ENCODE measurements at regions not wholly inside any gene's neighbourhood (a gene's known extent, or its start where the extent isn't known, plus 50 kb on each side); places are given as distances from the start of the nearest gene placed in this dataset.

- H3K4me1 ChIP-seq (ENCODE audit: insufficient read depth): no peaks in the 10 kb centered on the region
- no peak overlapping the region for H3K4me2 ChIP-seq
- TF ChIP-seq CTCF (IDR thresholded peaks at IDR 0.05; ENCODE audit: poor library complexity): no peak
- TF ChIP-seq EZH2 (IDR thresholded peaks at IDR 0.05; ENCODE audit: borderline replicate concordance): no peak
- no peak for DNase-seq (ENCODE audit: low spot score)
- no peaks in the 10 kb centered on the region for H3K9me2 ChIP-seq (replicated peaks; ENCODE audit: insufficient read depth)
- 79% methylated on average over 1 of the region's 1 CpG for WGBS (ENCODE audit: low lambda C conversion rate, missing lambda C conversion rate)
- no peaks in the 10 kb centered on the region for H3K36me3 ChIP-seq (replicated peaks; ENCODE audit: insufficient read depth, low read depth)
- no peaks in the 10 kb centered on the region for H3K27me3 ChIP-seq
- no peaks in the 10 kb centered on the region for H3K9me3 ChIP-seq (ENCODE audit: low read depth)
- H4K20me1 ChIP-seq (ENCODE audit: insufficient read depth, poor library complexity, severe bottlenecking): no peaks in the 10 kb centered on the region
- no peak overlapping the region for H3K4me3 ChIP-seq
- H3K79me2 ChIP-seq: no peaks in the 10 kb centered on the region
- no peak overlapping the region for H3K27ac ChIP-seq
- H2AFZ ChIP-seq: no peak overlapping the region
These were observed 1796.3 kb upstream of the FLRT2 start for GRCh38 chr14:83733670-83734069.

GRCh38 chr14:83734431-83734830, 1795.5 kb upstream of the FLRT2 start:
- Histone ChIP-seq H3K4me3 (no peak overlapping the region), H3K27me3 (no peaks in the 10 kb centered on the region), H3K36me3 (replicated peaks; ENCODE audit: insufficient read depth, low read depth) (no peaks in the 10 kb centered on the region), H3K79me2 (no peaks in the 10 kb centered on the region), H3K9me2 (replicated peaks; ENCODE audit: insufficient read depth) (no peaks in the 10 kb centered on the region), H3K27ac (no peak overlapping the region), H3K4me1 (ENCODE audit: insufficient read depth) (no peaks in the 10 kb centered on the region), H3K4me2 (no peak overlapping the region), H2AFZ (no peak overlapping the region), H3K9me3 (ENCODE audit: low read depth) (no peaks in the 10 kb centered on the region), H4K20me1 (ENCODE audit: insufficient read depth, poor library complexity, severe bottlenecking) (no peaks in the 10 kb centered on the region)
- WGBS (ENCODE audit: low lambda C conversion rate, missing lambda C conversion rate): 75% methylated on average over 7 of the region's 7 CpGs
- TF ChIP-seq EZH2 (IDR thresholded peaks at IDR 0.05; ENCODE audit: borderline replicate concordance) (no peak), EZH2phosphoT487 (IDR thresholded peaks at IDR 0.05; ENCODE audit: low read depth, severe bottlenecking, unreplicated experiment) (no peak), CTCF (IDR thresholded peaks at IDR 0.05; ENCODE audit: poor library complexity) (no peak)
- DNase-seq (ENCODE audit: low spot score): no peak

GRCh38 chr14:83741269-83741668, 1788.7 kb upstream of the FLRT2 start:
- H3K9me2 ChIP-seq (replicated peaks; ENCODE audit: insufficient read depth): no peaks in the 10 kb centered on the region
- H3K9me3 ChIP-seq (ENCODE audit: low read depth): no peaks in the 10 kb centered on the region
- TF ChIP-seq CTCF (IDR thresholded peaks at IDR 0.05; ENCODE audit: poor library complexity) (no peak), EZH2 (IDR thresholded peaks at IDR 0.05; ENCODE audit: borderline replicate concordance) (no peak), EZH2phosphoT487 (IDR thresholded peaks at IDR 0.05; ENCODE audit: low read depth, severe bottlenecking, unreplicated experiment) (no peak)
- no peak overlapping the region for H2AFZ ChIP-seq
- 88% methylated on average over 3 of the region's 3 CpGs for whole genome bisulfite sequencing (ENCODE audit: low lambda C conversion rate, missing lambda C conversion rate)
- H3K4me3 ChIP-seq: no peak overlapping the region
- H3K4me2 ChIP-seq: no peak overlapping the region
- H3K27me3 ChIP-seq: no peaks in the 10 kb centered on the region
- no peaks in the 10 kb centered on the region for H3K36me3 ChIP-seq (replicated peaks; ENCODE audit: insufficient read depth, low read depth)
- H4K20me1 ChIP-seq (ENCODE audit: insufficient read depth, poor library complexity, severe bottlenecking): no peaks in the 10 kb centered on the region
- DNase-seq (ENCODE audit: low spot score): no peak
- H3K4me1 ChIP-seq (ENCODE audit: insufficient read depth): no peaks in the 10 kb centered on the region
- no peaks in the 10 kb centered on the region for H3K79me2 ChIP-seq
- no peak overlapping the region for H3K27ac ChIP-seq

- Histone ChIP-seq H3K4me1 (ENCODE audit: insufficient read depth) (no peaks in the 10 kb centered on the region), H2AFZ (no peak overlapping the region), H4K20me1 (ENCODE audit: insufficient read depth, poor library complexity, severe bottlenecking) (no peaks in the 10 kb centered on the region), H3K4me2 (no peak overlapping the region), H3K27ac (no peak overlapping the region), H3K27me3 (no peaks in the 10 kb centered on the region), H3K9me2 (replicated peaks; ENCODE audit: insufficient read depth) (no peaks in the 10 kb centered on the region), H3K4me3 (no peak overlapping the region), H3K79me2 (no peaks in the 10 kb centered on the region), H3K9me3 (ENCODE audit: low read depth) (no peaks in the 10 kb centered on the region), H3K36me3 (replicated peaks; ENCODE audit: insufficient read depth, low read depth) (no peaks in the 10 kb centered on the region)
- TF ChIP-seq EZH2phosphoT487 (IDR thresholded peaks at IDR 0.05; ENCODE audit: low read depth, severe bottlenecking, unreplicated experiment) (no peak), CTCF (IDR thresholded peaks at IDR 0.05; ENCODE audit: poor library complexity) (no peak), EZH2 (IDR thresholded peaks at IDR 0.05; ENCODE audit: borderline replicate concordance) (no peak)
- 94% methylated on average over 1 of the region's 1 CpG for WGBS (ENCODE audit: low lambda C conversion rate, missing lambda C conversion rate)
- no peak for DNase-seq (ENCODE audit: low spot score)
These were observed 1785.7 kb upstream of the FLRT2 start for GRCh38 chr14:83744224-83744623.
